PC-9 (cell line): ENCODE measurements at regions not wholly inside any gene's neighbourhood (a gene's known extent, or its start where the extent isn't known, plus 50 kb on each side); places are given as distances from the start of the nearest gene placed in this dataset.

Source experiments
- CTCF ChIP-seq: fragments of 200-600 bp; sonication (generic); conservative IDR thresholded peaks from 2 replicates; pipeline ENCODE4 v1.6.1; 2017; ENCODE audit warnings: mixed run types, antibody characterized with exemption, mild to moderate bottlenecking, moderate library complexity
- EZH2 ChIP-seq: fragments of 200-600 bp; sonication (generic); IDR thresholded peaks from 2 replicates; pipeline ENCODE4 v1.8.0; 2017; ENCODE audit warnings: antibody characterized with exemption, low read depth

- TF ChIP-seq CTCF (no peak), EZH2 (no peak)
These were observed 182.8 kb downstream of the ARHGAP12 start for GRCh38 chr10:31745612-31746376.
